22Rv1 (cell line): ENCODE measurements at regions not wholly inside any gene's neighbourhood (a gene's known extent, or its start where the extent isn't known, plus 50 kb on each side); places are given as distances from the start of the nearest gene placed in this dataset.

ENCODE experiments used
- CTCF ChIP-seq: fragments of 450-650 bp; IDR thresholded peaks from 2 replicates; pipeline ENCODE4 v1.5.1; 2017; ENCODE audit warnings: mild to moderate bottlenecking
- ZFX ChIP-seq: fragments of 450-650 bp; IDR thresholded peaks from 2 replicates; pipeline ENCODE4 v1.6.1; 2017; ENCODE audit warnings: antibody characterized with exemption, borderline replicate concordance

- TF ChIP-seq CTCF (no peak), ZFX (no peak)
Measured at GRCh38 chr16:73418691-73419090, 370.8 kb upstream of the ZFHX3 start.
